GM23338 (cell line): ENCODE measurements at regions not wholly inside any gene's neighbourhood (a gene's known extent, or its start where the extent isn't known, plus 50 kb on each side); places are given as distances from the start of the nearest gene placed in this dataset.

Source experiments
- ATAC-seq: fragments of 200-7000 bp; cut with Tn5 transposase; 3 replicates; pipeline ENCODE4 v1.9.1; 2020
- DNase-seq: peaks from one replicate; pipeline ENCODE4 v3.0.0-alpha.2; 2015; ENCODE audit warnings: low spot score
- H2AFZ ChIP-seq: fragments of 200-600 bp; sonication (generic); 2 replicates; pipeline ENCODE4 v1.8.0; 2016; ENCODE audit warnings: antibody characterized with exemption, mild to moderate bottlenecking, moderate library complexity
- H3F3A ChIP-seq: fragments of 200-600 bp; sonication (generic); replicated peaks from 2 replicates; pipeline ENCODE4 v1.8.0; 2017; ENCODE audit warnings: antibody characterized with exemption, mixed run types, low read depth
- H3K27ac ChIP-seq: fragments of 200-600 bp; sonication (generic); 2 replicates; pipeline ENCODE4 v1.6.1; 2016; ENCODE audit warnings: low read depth
- H3K27me3 ChIP-seq: fragments of 200-600 bp; sonication (generic); 2 replicates; pipeline ENCODE4 v1.8.0; 2016; ENCODE audit warnings: mild to moderate bottlenecking, mixed run types, moderate library complexity; ENCODE audit not compliant: insufficient read depth
- H3K36me3 ChIP-seq: fragments of 200-600 bp; sonication (generic); 2 replicates; pipeline ENCODE4 v1.8.0; 2016; ENCODE audit warnings: mild to moderate bottlenecking; ENCODE audit not compliant: insufficient read depth
- H3K4me1 ChIP-seq: fragments of 200-600 bp; sonication (generic); 2 replicates; pipeline ENCODE4 v1.8.0; 2016; ENCODE audit warnings: mild to moderate bottlenecking, moderate library complexity; ENCODE audit not compliant: insufficient read depth
- H3K4me2 ChIP-seq: fragments of 200-600 bp; sonication (generic); 2 replicates; pipeline ENCODE4 v1.7.1; 2017; ENCODE audit warnings: mixed run types
- H3K4me3 ChIP-seq: fragments of 200-600 bp; sonication (generic); 2 replicates; pipeline ENCODE4 v1.6.1; 2016; ENCODE audit warnings: mixed run types
- H3K79me2 ChIP-seq: fragments of 200-600 bp; sonication (generic); replicated peaks from 2 replicates; pipeline ENCODE4 v1.8.0; 2017; ENCODE audit warnings: mild to moderate bottlenecking; ENCODE audit not compliant: insufficient read depth
- H3K9me2 ChIP-seq: fragments of 200-600 bp; sonication (generic); 2 replicates; pipeline ENCODE4 v1.8.0; 2017; ENCODE audit not compliant: insufficient read depth
- H4K20me1 ChIP-seq: fragments of 200-600 bp; sonication (generic); replicated peaks from 2 replicates; pipeline ENCODE4 v1.8.0; 2017; ENCODE audit warnings: mild to moderate bottlenecking; ENCODE audit not compliant: insufficient read depth
- H3K27ac Mint-ChIP-seq: 2 replicates; pipeline ENCODE4 v1.8.0; 2020; ENCODE audit warnings: inconsistent platforms, mild to moderate bottlenecking, moderate library complexity, mixed read lengths
- H3K27me3 Mint-ChIP-seq: 3 replicates; pipeline ENCODE4 v1.8.0; 2022; ENCODE audit warnings: low read depth, mild to moderate bottlenecking, moderate library complexity, mixed read lengths, inconsistent platforms; ENCODE audit not compliant: insufficient read depth, poor library complexity
- H3K36me3 Mint-ChIP-seq: 3 replicates; pipeline ENCODE4 v1.8.0; 2021; ENCODE audit warnings: low read depth, mild to moderate bottlenecking, inconsistent platforms, moderate library complexity, mixed read lengths
- H3K4me1 Mint-ChIP-seq: 3 replicates; pipeline ENCODE4 v1.8.0; 2020; ENCODE audit warnings: mild to moderate bottlenecking, inconsistent platforms, mixed read lengths
- H3K4me3 Mint-ChIP-seq: 3 replicates; pipeline ENCODE4 v1.8.0; 2021; ENCODE audit warnings: moderate library complexity, mild to moderate bottlenecking, inconsistent platforms, mixed read lengths
- H3K9me3 Mint-ChIP-seq: 3 replicates; pipeline ENCODE4 v1.8.0; 2020; ENCODE audit warnings: moderate library complexity, mild to moderate bottlenecking, inconsistent platforms, mixed read lengths
- EZH2 ChIP-seq: fragments of 200-600 bp; sonication (generic); IDR thresholded peaks from one replicate; pipeline ENCODE4 v1.8.0; 2017; ENCODE audit warnings: antibody characterized with exemption, mild to moderate bottlenecking, low read depth; ENCODE audit not compliant: unreplicated experiment
- EZH2phosphoT487 ChIP-seq: fragments of 200-600 bp; sonication (generic); IDR thresholded peaks from one replicate; pipeline ENCODE4 v1.8.1; 2018; ENCODE audit warnings: antibody characterized with exemption; ENCODE audit not compliant: unreplicated experiment
- JUNB ChIP-seq: IDR thresholded peaks from one replicate; pipeline ENCODE4 v1.6.1; 2016; ENCODE audit warnings: antibody characterized with exemption; ENCODE audit not compliant: unreplicated experiment
- POLR2AphosphoS5 ChIP-seq: IDR thresholded peaks from 2 replicates; pipeline ENCODE4 v1.6.1; 2016; ENCODE audit warnings: antibody characterized with exemption, low read depth
- ZNF114 ChIP-seq: fragments of 250-450 bp; sonication (Bioruptor Pico); IDR thresholded peaks from 2 replicates; pipeline ENCODE4 v1.5.0; 2020; ENCODE audit warnings: mild to moderate bottlenecking, moderate library complexity
- TF ChIP-seq, protein P1 (sequence below): IDR thresholded peaks from 2 replicates; pipeline ENCODE4 v1.6.1; 2016; ENCODE audit warnings: antibody characterized with exemption
- TF ChIP-seq, protein P2 (sequence below), 2 experiments: fragments of 200-600 bp in 1 of 2; sonication (generic) in 1 of 2; conservative IDR thresholded peaks; 2 replicates each; pipeline versions ENCODE4 v1.5.1 to v1.6.1; 2016 to 2017; ENCODE audit warnings: antibody characterized with exemption in 2 of 2, low read depth in 2 of 2, mild to moderate bottlenecking in 2 of 2, moderate library complexity in 1 of 2

DNA sequence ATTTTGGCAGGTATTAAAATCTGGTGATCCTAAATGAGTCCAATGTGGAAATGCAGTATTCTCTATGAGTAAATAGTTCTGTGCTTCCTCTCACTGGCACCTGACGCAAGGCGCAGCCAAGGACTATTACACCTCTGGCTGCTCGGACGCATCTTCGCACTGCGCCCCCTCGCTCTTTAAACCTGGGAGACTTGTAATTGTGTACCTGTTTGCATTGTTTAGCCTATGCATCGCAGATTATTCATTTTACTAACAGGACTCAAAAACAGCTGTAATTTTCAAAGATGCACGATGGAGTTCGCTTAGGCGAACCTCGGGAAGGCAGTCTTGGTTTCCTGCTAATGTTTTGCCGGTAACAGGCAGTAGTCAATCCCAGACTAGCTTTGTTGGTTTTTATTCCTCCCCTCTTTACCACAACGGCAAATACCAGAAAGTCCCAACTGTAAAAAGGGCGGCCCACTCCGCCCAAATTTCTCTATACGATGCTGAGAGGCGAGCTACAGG, 113.2 kb downstream of the KCNRG start (continued):
- TF ChIP-seq, protein P1, sequence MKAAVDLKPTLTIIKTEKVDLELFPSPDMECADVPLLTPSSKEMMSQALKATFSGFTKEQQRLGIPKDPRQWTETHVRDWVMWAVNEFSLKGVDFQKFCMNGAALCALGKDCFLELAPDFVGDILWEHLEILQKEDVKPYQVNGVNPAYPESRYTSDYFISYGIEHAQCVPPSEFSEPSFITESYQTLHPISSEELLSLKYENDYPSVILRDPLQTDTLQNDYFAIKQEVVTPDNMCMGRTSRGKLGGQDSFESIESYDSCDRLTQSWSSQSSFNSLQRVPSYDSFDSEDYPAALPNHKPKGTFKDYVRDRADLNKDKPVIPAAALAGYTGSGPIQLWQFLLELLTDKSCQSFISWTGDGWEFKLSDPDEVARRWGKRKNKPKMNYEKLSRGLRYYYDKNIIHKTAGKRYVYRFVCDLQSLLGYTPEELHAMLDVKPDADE, result no peak
- no peak for TF ChIP-seq POLR2AphosphoS5
- TF ChIP-seq, protein P2, sequence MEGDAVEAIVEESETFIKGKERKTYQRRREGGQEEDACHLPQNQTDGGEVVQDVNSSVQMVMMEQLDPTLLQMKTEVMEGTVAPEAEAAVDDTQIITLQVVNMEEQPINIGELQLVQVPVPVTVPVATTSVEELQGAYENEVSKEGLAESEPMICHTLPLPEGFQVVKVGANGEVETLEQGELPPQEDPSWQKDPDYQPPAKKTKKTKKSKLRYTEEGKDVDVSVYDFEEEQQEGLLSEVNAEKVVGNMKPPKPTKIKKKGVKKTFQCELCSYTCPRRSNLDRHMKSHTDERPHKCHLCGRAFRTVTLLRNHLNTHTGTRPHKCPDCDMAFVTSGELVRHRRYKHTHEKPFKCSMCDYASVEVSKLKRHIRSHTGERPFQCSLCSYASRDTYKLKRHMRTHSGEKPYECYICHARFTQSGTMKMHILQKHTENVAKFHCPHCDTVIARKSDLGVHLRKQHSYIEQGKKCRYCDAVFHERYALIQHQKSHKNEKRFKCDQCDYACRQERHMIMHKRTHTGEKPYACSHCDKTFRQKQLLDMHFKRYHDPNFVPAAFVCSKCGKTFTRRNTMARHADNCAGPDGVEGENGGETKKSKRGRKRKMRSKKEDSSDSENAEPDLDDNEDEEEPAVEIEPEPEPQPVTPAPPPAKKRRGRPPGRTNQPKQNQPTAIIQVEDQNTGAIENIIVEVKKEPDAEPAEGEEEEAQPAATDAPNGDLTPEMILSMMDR (conservative IDR thresholded peaks at IDR 0.05; ENCODE audit: low read depth in 2 of 2), result peak; percentile 20

DNA sequence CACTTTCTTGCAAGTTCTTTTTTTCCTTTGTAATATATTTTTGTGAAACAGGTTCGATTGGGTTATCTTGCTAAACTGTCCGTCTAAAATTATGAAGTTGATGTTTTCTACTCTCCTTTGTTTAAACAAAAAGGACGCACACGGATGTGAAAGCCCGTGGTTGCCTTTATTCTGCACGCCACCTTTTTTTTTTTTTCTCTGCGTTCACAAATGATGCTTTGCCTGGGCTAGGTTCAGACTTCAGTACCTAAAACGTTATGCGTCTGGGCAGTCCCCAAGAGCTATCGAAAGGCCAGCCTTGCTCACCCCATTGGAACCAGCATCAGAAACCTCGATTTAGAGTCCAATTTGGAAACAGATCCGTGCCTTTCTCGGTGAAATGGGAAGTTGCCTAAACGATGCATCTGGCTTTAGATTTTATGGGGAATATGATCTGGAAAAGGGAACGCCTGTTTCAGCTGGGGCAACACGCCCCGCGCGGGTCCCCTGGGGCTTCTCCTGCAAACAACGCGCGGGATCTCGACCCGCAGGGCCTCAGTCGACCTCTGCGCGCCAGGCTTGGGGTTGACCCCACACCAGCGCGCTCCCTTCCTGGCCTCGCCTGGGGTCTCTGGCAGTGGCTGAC, 113.9 kb downstream of the KCNRG start:
- peaks cover 86% of the 10 kb centered on the region for H3K27me3 Mint-ChIP-seq
- H3K9me2 ChIP-seq, result no peaks in the 10 kb centered on the region
- H3K4me1 Mint-ChIP-seq, result peaks cover 63% of the 10 kb centered on the region
- H2AFZ ChIP-seq, result peak overlapping the region; percentile 97
- no peaks in the 10 kb centered on the region for H3K36me3 ChIP-seq
- ATAC-seq, result no peak
- H3K36me3 Mint-ChIP-seq, result no peaks in the 10 kb centered on the region; the same call in 2 of the 3 replicates
- TF ChIP-seq EZH2, result peak; percentile 66
- TF ChIP-seq ZNF114 (CRISPR knock-in tag), result no peak
- TF ChIP-seq EZH2phosphoT487, result no peak
- peaks cover 95% of the 10 kb centered on the region for H3K27me3 ChIP-seq
- peaks cover 63% of the 10 kb centered on the region for H3K4me1 ChIP-seq
- H3F3A ChIP-seq, result peaks cover 44% of the 10 kb centered on the region
- H3K4me2 ChIP-seq, result peak overlapping the region; percentile 95
- peaks cover 7% of the 10 kb centered on the region; the same call in 1 of the 2 replicates for H4K20me1 ChIP-seq
- no peaks in the 10 kb centered on the region for H3K79me2 ChIP-seq
- peaks cover 2% of the 10 kb centered on the region; the same call in 1 of the 3 replicates for H3K9me3 Mint-ChIP-seq
- H3K4me3 Mint-ChIP-seq, result peak overlapping the region; percentile 79
- H3K27ac ChIP-seq, result no peak overlapping the region
- H3K4me3 ChIP-seq, result peak overlapping the region; percentile 89
- peak; percentile 23 for DNase-seq
- H3K27ac Mint-ChIP-seq, result no peak overlapping the region

DNA sequence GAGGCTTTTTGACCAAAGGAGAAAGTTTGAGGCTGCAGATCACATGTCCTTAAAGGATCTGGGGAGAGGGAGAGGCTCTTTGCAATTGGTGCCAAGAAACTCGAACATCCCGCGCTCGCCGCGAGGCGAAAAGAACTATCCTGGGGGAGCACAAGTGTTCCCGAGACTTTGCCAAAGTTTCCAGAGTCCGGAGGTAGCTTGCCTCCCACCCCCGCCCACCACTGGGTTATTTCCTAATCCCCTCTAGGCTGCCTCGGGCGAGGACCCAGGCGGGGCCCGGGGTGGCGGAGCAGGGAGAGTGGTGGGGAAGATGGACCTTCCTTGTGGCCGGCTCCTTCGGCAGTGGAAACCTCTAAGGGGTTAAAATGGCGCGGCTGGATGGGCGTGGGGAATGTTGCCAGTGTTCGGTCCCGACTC, 114.5 kb downstream of the KCNRG start:
- H2AFZ ChIP-seq, result peak overlapping the region; percentile 97

More for the DNA sequence above, 114.5 kb downstream of the KCNRG start:
- no peaks in the 10 kb centered on the region for H3K79me2 ChIP-seq
- peaks cover 91% of the 10 kb centered on the region for H3K27me3 Mint-ChIP-seq
- H3K27ac ChIP-seq, result no peak overlapping the region
- ATAC-seq (peak; percentile 1), DNase-seq (peak; percentile 58)
- no peaks in the 10 kb centered on the region for H3K9me2 ChIP-seq
- H3K4me2 ChIP-seq, result peak overlapping the region; percentile 95
- peak overlapping the region; percentile 79 for H3K4me3 Mint-ChIP-seq
- peak overlapping the region; percentile 89 for H3K4me3 ChIP-seq
- peaks cover 7% of the 10 kb centered on the region; the same call in 1 of the 2 replicates for H4K20me1 ChIP-seq
- peaks cover 46% of the 10 kb centered on the region for H3F3A ChIP-seq
- H3K4me1 Mint-ChIP-seq, result peaks cover 68% of the 10 kb centered on the region
- no peak for TF ChIP-seq JUNB
- peak; percentile 63 for TF ChIP-seq EZH2
- H3K36me3 ChIP-seq, result no peaks in the 10 kb centered on the region
- H3K9me3 Mint-ChIP-seq, result peaks cover 2% of the 10 kb centered on the region; the same call in 1 of the 3 replicates
- peaks cover 100% of the 10 kb centered on the region for H3K27me3 ChIP-seq
- H3K36me3 Mint-ChIP-seq, result no peaks in the 10 kb centered on the region; the same call in 2 of the 3 replicates
- no peak overlapping the region for H3K27ac Mint-ChIP-seq
- H3K4me1 ChIP-seq, result peaks cover 63% of the 10 kb centered on the region
